ENCODE measurements at regions not wholly inside any gene's neighbourhood (a gene's known extent, or its start where the extent isn't known, plus 50 kb on each side); places are given as distances from the start of the nearest gene placed in this dataset.
"Not testable (repeated sequence)": the region's sequence is repeated elsewhere in the genome, so short reads cannot be mapped to it uniquely, and the experiment has no call there.

DNA sequence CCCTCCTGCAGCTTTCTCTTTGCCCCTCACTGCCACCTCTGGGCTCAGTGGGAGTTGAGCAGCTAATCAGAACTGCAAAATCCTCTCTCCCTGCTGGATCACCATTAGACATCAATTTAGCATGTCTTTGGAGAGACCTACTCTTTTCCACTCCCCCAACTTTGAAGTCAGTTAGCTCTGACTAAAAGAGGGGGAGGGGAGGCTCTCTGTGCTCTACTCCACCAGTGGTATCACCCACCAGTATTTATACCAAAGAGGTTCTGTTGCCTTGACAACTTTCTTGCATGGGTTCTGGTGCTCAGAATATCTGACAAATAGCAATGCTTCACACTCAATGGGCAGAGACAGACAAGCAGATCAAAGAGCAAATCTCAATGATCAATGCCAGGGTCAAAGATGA lies 146.2 kb upstream of the ROPN1 start:
- no peak for DNase-seq (ENCODE audit: low spot score)

DNA sequence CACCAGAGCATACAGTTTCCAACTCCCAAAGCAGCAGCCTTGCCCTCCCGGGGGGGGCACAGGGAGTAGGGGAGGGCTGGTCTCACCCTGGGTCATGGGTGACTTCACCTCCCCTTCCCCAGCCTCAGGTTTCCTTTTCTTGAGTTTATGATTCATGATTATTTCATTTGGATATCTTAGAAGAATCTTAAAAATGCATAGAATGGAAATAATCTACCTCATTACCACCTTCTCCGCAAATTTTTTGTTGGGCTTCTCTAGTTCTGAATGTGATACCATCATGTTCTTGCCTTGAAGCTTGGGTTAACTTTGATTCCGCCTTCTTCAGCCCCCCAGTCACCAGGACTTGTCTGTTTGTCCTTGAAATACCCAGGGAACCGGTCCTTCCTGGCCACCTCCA lies 148.8 kb upstream of the ROPN1 start:
- DNase-seq (ENCODE audit: low spot score) = no peak

DNA sequence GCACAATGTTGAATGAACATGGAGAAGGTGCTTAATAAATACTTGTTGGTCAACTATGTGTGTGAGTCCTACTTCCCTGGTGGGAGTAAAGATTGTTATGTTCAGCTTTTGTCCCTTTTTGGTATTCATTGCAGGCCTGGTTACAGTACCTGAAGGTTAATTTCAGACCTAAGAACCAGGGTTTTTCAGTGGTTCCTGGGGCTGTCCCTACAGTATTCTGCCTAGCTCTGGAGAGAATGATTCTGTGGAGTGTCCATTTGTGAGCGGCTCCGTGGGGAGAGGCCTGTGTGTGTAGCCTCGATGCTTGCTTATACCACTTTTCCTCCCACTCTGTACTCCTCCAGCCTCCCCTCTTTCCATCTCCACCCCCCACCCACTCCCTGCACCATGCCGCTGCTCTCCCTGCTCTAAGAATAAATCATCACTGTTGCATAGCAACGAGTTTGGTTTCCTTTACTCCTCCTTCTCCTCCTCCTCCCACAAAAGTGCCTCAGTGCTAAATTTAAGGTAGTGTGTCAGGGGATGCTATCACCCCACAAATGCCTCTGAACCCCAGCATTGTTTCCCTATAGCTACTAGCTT lies 150.6 kb upstream of the ROPN1 start:
- no peak for DNase-seq (ENCODE audit: low spot score)

DNA sequence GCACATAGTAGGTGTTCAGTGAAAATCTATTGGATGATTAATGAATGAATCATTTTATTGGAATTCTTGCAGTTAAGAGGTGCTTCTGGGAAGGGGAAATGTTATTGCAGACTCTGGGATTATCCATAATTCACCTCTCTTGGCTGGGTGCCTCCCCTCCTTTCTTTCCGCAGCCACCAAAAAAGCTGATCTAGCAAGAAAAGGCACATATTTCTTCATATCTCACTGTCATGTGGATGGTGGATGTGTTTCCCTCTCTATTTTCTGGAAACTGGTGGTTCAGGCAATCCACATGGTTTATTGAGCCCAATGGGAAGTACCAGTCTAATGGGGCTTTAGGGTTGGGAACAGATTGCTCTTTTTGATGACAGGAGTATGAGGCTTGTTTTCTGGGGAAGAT lies 151.1 kb upstream of the ROPN1 start:
- no peak for DNase-seq (ENCODE audit: low spot score)

DNA sequence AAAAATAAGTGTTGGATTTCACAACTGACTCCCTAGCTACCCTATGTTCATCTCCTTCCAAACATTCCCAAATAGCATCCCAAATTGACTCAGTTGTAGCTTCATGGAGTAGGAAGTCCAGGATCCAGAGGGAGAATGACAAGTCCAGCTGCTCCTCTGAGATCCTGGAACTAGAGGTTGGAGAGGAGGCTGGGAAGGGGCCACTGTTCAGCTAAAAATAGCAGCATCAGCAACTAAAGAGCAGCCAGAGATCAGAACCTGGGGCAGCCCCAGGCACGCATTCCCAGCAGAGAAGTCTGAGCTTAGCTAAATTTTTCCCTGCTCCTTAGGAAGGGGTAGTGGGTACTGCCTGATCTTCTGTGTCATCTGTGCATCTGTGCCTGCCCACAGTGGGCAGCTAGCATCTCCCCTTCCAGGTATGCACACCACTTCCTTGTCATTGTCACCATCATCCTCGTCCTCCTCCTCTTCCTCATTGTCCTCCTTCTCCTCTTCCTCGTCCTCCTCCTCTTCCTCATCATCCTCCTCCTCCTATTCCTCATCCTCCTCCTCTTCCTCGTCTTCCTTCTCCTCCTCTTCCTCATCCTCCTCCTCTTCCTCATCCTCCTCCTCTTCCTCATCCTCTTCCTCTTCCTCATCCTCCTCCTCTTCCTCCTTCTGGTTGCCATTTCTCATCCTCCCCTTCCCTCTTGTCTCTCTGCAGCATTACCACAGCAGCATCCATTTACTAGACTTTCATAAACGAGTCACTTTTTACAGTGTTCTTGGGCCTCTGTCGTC lies 152.3 kb upstream of the ROPN1 start:
- no peak for DNase-seq (ENCODE audit: low spot score)

DNA sequence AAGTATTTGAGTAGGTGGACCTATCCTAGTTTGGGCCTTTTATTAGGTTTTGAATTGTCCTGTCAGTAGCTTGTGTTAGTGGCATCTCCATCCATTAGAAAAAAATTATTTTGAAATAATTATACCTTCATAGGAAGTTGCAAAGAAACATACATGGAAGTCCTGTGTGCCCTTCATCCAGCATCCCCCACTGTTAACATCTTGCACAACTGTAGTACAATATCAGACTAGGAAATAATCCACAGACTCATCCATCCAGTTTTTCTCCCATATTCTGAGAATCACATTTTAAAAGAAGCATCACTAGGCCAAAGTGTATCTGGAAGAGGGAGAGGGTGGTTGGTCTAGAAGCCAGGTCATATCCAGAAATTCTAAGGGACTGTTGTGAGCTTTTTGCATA lies 155.5 kb upstream of the ROPN1 start:
- DNase-seq (ENCODE audit: low spot score) = no peak

DNA sequence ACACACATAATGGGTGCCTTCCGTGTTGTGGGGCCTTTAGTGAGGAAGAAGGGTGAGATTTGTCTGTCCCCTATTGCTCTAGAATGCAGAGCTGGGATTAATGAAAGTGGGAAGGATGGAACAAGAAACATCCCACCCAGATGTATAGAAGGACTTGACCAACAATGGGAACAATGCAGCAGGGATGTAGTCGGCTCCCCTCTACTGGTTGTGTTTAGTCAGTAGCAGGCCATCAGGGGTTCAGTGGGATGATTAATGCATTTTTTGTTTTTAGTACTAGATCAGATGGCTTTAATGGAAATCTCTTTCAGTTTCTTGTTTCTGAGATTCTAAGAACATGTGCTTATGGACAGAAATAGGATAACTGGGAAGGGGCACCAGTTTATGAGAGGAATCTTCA lies 156.0 kb upstream of the ROPN1 start:
- no peak for DNase-seq (ENCODE audit: low spot score)

DNA sequence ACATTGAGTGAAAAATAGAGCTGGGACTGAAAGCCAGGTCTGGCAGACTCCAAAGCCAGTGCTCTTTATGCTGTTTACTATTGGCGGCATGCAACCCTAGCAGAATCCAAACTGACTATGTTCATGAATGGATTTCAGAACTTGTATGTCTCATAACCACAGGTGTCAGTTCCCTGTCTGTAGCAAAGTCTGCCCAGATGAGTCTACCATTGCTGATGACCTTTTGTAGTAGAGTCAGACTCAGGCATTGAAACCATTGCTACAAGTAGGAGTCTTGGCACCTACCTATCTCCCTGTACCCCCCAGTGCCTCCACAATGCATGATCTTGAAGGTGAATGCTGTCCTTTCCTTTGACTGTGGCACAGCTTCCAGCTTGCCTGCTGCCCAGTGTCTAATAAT lies 157.2 kb upstream of the ROPN1 start:
- DNase-seq (ENCODE audit: low spot score) = no peak

DNA sequence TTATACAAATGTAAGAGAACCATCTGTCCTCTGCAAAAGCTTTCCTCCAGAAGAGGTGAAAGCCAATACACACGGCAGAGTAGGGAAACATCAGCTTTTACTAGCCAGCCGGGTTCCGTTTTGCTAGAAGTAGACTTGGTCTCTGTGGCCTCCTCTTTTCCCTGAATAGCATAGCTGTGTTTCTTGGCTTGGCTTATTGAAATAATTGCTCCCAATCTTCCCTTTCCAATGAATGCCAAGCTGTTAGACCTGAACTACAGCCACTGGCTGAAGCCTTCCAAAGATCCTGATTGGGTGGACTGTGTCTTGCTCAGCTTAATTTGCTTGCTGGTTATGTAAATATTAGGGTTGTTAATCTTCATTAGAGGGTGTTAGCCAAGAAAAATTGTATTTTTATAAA lies 157.8 kb upstream of the ROPN1 start:
- DNase-seq (ENCODE audit: low spot score) = no peak

DNA sequence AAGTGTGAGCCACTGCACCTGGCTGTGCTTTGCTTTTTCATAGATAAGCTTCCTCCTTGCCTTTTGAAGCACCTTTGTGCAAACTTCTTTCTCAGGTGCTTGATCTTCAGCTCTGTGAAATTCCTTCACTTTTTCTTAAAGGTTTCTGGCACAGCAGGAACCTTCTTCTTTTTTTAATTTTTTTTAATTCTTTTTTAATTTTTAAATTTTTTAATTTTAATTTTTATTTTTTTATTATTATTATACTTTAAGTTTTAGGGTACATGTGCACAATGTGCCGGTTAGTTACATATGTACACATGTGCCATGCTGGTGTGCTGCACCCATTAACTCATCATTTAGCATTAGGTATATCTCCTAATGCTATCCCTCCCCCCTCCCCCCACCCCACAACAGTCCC lies 161.0 kb upstream of the ROPN1 start:
- DNase-seq (ENCODE audit: low spot score) = not testable (repeated sequence)

DNA sequence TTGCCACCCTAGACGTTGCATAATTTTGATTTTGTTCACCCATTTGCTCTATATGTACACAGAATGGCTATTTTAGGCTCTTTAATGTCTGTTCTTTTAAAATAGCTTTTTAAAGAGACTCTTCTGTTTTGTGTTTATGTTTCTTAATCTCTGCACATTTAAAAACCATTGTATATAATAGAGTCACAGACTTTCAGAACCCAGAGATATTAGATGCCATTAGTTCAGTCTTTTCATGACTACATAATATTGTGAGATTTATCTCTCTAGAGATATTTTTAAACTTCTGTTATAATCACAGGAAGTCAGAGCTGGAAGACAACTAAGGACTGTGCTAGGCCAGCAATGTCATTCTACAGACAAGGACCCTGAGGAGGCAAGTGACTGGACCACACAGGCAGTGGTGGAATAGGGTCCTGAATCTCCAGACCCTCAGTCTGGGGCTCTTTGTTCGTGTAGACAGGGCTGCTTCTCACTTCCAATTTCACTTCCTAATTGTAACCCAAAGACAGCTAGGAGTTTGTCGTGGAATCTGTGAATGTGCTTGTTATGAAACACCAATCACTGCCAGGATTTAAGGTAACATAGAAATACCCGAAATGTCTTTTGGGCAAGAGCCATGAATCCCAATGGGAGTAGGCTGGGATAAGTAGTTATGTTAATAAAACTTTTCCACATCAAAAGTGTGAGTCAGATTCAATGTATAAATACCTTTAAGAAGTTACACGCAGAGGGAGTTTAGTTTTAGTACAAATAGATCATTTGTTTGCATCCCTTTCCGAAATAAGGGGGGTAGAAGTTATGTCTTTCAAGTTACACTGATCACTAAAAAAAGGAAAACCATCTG lies 165.2 kb upstream of the ROPN1 start:
- no peak for DNase-seq (ENCODE audit: low spot score)

DNA sequence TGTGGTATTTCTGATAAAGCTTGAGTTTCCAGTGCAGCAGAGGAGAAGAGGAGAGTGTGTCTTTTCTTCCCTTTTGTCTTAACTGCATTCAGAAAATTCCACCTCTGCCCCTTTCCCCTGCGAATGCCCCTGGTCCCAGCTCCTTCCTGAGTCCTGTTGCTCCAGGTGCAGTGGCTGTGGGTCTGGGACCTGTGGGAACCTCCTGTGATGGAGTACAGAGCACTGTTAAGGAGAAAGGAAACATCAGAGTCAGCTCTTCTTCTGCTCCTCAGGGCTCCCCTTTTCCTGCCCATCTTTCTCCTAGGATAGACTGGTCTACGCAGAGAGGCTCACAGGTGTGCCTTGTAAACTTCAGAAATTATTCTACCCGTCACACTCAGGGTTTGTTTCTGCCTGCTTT lies 165.8 kb upstream of the ROPN1 start:
- no peak for DNase-seq (ENCODE audit: low spot score)

DNA sequence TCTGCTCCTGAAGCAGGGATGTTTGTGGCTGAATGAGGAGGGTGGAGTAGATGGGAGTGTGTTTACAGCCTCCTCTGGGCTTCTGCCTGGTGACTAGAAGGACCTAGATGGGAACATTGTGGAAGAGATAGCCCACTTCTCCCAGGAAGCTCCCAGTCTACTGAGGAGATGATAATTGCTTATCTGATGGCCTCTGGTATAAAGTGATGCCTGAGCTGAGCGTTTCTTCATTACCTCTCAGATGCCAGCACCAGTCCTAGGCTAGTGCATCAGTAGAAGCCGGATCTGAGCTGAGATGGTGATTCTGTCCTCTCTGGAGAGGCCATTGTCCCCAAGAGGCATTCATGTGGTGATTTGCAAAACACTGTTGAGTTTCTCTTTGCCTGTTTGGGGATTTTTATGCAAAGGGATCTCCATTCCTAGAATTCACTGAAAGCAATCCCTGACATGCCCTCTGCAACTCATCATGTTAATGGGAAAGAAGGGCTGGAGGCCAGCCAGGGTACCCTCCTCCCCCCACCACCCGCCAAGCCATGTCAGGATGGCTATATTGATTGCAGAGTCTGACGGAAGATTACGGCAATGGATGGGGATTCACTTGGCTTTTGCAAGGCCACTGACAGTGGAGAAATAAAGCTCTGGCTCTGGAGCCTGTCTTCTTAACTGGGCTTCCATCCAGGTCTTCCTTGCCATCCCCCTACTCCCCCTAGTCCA lies 166.4 kb upstream of the ROPN1 start:
- no peak for DNase-seq (ENCODE audit: low spot score)

DNA sequence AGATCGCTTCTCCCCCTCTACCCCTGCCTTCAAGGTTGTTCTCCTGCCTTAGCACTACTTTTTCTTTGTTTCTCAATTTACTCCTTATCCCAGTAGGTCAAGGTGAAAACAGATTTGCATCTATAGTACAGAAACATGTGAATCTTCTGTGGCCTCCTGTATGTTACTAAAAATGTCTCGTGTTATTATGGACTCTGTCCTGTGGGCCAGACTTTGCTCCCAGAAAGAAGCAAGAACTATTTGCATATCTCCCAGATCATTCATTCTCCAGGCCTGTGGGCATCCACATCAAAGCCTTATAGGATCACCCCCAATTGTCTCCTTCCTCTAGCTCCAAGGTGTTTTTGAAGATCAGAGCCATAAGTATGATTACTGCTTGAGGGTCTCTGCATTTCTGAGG lies 169.5 kb upstream of the ROPN1 start:
- DNase-seq (ENCODE audit: low spot score) = no peak

DNA sequence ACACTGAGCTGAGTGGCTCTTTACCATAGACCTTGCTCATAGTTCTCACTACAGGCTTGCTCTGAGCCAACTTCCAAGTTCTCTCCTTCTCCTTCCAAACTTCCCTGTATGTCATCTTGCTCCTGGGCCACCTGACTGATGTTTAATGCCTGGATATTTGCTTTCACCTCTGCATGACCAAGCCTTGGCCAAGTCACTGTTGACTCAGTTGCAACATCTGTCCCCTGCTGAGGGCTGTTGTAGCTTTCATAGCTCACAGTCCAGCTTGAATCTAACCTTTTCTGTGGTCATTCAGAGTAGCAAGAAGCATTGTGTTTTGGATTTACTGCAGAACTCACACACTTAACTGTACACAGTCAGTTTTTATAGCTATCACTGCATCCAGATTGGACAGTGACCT lies 171.8 kb upstream of the ROPN1 start:
- no peak for DNase-seq (ENCODE audit: low spot score)

DNA sequence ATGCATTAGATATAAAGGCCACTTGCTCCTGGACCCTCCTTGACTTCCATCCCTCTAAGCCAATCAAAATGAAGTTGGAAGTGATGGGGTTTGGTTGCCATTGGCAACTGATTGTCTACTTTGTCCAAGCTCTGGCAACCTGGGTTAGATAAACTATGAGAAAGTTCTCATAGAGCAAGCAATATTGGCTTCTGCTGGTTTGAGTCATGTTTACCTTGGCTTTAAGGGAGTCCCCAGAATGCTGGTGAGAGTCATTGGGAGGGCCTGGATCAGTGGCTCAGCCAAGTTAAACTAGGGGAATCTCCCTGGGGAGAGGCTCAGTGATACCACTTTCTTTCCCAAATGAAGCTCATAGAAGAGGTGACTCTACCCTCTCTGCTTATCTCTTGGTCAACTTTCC lies 176.3 kb upstream of the ROPN1 start:
- DNase-seq (ENCODE audit: low spot score) = no peak

DNA sequence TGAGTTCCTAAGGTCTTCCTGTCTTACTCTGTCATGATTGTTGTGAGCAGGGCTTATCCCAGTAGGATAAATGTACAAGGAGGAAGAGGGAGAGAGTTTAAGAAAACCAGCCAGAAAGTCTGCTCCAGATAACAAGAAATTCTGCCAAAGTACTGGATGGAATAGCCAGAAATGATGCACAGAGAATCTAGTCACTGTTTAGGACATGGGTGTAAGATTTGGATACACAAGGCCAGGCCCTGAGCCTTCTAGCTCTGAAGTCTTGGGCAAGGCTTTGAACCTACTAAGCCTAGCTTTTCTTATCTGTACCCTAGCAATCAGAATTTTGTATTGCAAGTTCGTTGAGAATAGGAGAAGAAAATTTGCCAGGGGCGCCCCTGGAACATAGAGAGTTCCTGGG lies 180.4 kb upstream of the ROPN1 start:
- no peak for DNase-seq (ENCODE audit: low spot score)

DNA sequence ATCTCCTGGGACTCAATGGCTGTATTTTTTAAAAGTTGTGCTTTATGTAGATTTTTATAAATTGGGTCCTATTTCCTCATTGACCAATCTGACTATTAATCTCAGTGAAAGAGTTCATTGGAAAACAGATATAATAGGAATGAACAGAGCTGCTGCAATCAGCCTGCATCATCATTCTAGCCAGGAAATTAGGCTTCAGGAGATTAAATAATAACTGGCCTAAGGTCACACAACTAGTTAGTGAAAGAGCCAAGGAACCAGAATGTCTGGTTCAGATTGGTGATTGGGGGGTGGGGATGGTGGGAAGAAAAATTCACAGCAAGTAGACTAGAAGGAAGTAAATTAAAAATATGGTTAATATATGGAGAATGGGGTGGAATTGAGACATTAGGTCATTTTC lies 180.9 kb upstream of the ROPN1 start:
- no peak for DNase-seq (ENCODE audit: low spot score)

DNA sequence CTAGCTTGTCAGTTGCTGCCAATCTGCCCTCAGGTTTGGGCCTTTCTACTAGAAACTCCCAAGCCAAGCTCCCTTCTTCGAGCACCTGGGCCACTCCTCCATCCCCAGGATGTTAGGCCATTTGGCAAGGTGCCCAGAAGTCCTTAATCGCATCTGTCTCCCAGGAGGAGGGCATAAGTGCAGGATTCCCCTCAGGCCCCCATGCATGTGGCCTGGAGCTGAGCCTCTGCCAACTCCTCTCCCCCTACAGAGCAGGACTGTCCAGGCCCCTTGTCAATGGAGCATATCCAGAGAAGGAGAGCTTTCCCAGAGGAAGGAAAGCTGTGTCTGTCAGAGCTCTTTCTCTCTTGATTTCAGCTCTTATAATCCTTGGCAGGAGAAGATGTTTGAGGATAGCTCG lies 182.6 kb upstream of the ROPN1 start:
- DNase-seq (ENCODE audit: low spot score) = no peak

DNA sequence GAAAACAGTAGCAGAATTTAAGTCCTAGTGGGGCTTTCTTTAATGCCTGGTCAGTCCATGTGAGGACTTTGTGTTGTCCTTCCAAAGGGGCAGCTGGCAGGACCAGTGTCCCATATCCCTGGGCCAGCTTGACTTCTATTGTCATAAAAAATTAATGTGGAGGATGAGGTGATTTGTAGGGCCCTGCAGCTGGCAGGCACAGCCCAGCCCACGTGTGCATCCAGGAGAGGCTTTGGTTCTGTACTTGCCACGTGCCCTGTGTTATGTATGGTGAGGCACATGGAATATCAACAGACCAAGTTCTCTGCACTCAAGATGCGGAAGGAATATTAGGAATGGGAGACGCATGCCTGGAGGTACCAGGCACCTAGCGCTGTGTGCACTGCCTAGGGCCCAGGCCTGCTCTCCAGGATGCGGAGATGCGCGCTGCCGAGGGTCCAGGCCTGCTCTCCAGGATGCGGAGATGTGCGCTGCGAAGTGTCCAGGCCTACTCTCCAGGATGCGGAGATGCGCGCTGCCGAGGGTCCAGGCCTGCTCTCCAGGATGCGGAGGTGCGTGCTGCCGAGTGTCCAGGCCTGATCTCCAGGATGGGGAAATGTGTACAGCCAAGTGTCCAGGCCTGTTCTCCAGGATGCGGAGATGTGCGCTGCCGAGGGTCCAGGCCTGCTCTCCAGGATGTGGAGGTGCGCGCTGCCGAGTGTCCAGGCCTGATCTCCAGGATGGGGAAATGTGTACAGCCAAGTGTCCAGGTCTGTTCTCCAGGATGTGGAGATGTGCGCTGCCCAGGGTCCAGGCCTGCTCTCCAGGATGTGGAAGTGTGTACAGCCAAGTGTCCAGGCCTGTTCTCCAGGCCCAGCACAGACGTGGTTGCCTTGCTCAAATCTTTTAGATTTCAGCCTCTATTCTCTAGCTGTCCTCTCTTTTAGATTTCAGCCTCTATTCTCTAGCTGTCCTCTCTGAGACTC lies 183.3 kb upstream of the ROPN1 start:
- DNase-seq (ENCODE audit: low spot score) = no peak

DNA sequence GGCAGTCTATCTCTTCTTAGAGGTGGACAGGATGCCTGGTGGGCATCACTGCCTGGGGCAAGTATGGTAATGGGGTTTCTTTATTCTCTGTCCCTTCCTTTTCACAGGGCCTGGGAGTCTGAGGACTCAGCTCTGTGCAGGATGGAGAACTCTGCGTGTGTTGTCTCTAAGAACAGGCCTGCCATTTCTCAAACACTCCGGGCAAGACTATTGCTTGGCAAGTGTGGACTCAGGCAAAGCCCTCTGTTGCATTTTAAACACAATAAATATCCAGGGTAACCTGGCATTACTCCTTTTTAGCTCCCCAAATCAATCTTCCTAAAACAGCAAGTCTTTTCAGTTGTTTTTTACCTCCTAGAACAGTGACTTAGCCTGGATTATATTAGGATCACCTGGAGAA lies 185.1 kb upstream of the ROPN1 start:
- no peak for DNase-seq (ENCODE audit: low spot score)
